ENCODE measurements at regions not wholly inside any gene's neighbourhood (a gene's known extent, or its start where the extent isn't known, plus 50 kb on each side); places are given as distances from the start of the nearest gene placed in this dataset.
"Not testable (repeated sequence)": the region's sequence is repeated elsewhere in the genome, so short reads cannot be mapped to it uniquely, and the experiment has no call there.

DNA sequence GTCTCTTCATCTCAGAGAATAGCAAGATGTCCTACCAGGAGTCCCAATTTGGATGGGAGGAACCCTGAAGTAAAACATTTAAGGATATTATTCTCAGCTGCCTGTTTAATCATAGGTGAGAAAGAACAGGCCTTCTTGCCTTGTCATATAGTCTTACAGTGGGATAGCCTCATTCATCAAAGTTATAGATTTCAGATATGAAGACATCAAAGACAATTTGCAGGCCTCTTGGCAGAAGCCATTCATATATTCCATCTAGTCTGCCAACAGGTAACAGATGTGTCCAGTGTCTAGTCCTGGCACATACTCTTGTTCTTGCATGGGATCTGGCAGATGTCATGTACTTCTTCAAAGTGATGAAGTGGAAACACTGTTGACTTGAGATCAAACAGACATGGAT, 601.3 kb upstream of the GHITM start:
- H4K20me1 ChIP-seq (ENCODE audit: insufficient read depth, low read depth, low read length): no peaks in the 10 kb centered on the region
- H3K4me3 ChIP-seq (ENCODE audit: low read length): no peak overlapping the region
- no peaks in the 10 kb centered on the region for H3K27me3 ChIP-seq (ENCODE audit: low read length)
- no peaks in the 10 kb centered on the region for H3K36me3 ChIP-seq (ENCODE audit: insufficient read depth, low read length)
- H3K4me1 ChIP-seq (ENCODE audit: low read length): no peaks in the 10 kb centered on the region
- no peak overlapping the region for H2AFZ ChIP-seq (ENCODE audit: low read length)
- H3K9ac ChIP-seq (ENCODE audit: low read length): no peak overlapping the region
- no peaks in the 10 kb centered on the region for H3K9me2 ChIP-seq (replicated peaks; ENCODE audit: insufficient read depth, low read length)
- H3K79me2 ChIP-seq (ENCODE audit: low read length): no peaks in the 10 kb centered on the region
- no peak overlapping the region for H3K27ac ChIP-seq (ENCODE audit: low read length)
- no peak for DNase-seq
- H3K4me2 ChIP-seq (ENCODE audit: low read depth, low read length, poor library complexity, severe bottlenecking): no peak overlapping the region
- no peaks in the 10 kb centered on the region for H3K9me3 ChIP-seq (ENCODE audit: low read length)

DNA sequence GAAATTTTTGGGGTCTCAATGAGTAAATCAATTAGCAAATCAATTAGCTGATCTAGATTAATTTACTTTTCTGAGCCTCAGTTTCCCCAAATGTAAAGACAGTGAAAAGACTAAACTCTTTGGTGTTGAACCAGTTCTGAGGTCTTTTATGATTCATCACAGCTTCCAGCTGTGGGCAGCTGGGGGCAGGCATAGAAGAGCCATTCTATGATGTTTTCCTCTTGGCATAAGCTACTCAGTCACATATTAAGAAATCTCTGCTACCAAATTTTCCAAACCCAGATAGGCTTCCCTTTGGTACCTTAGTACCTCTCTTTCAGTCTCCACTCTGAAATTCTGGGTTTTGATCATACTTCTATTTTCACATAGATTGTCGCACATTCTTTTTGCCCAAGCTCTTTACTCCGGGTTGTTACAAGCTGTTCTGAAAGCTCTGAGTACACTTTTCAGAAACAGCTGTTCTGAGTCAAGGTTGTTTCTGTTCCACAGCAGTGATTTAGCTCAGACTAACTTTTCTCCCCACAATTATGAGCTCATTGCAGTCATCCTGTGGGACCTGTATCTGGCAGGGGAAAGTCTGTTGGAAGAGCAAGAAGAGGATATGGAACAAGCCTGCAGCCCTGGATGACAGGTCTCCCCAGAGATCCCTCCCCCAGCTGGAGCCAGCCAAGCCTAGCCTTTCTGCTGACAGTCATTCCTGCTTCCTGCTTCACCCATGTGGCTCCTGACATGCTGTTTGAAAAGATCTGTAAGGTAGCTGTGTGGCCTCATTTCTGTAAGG, 599.6 kb upstream of the GHITM start:
- Histone ChIP-seq H3K27me3 (ENCODE audit: low read length) (no peaks in the 10 kb centered on the region), H3K36me3 (ENCODE audit: insufficient read depth, low read length) (no peaks in the 10 kb centered on the region), H4K20me1 (ENCODE audit: insufficient read depth, low read depth, low read length) (no peaks in the 10 kb centered on the region), H3K4me2 (ENCODE audit: low read depth, low read length, poor library complexity, severe bottlenecking) (no peak overlapping the region), H3K79me2 (ENCODE audit: low read length) (no peaks in the 10 kb centered on the region), H3K27ac (ENCODE audit: low read length) (no peak overlapping the region), H3K9me3 (ENCODE audit: low read length) (no peaks in the 10 kb centered on the region), H3K9ac (ENCODE audit: low read length) (no peak overlapping the region), H3K9me2 (replicated peaks; ENCODE audit: insufficient read depth, low read length) (no peaks in the 10 kb centered on the region), H3K4me3 (ENCODE audit: low read length) (no peak overlapping the region), H2AFZ (ENCODE audit: low read length) (no peak overlapping the region), H3K4me1 (ENCODE audit: low read length) (no peaks in the 10 kb centered on the region)
- DNase-seq: no peak

DNA sequence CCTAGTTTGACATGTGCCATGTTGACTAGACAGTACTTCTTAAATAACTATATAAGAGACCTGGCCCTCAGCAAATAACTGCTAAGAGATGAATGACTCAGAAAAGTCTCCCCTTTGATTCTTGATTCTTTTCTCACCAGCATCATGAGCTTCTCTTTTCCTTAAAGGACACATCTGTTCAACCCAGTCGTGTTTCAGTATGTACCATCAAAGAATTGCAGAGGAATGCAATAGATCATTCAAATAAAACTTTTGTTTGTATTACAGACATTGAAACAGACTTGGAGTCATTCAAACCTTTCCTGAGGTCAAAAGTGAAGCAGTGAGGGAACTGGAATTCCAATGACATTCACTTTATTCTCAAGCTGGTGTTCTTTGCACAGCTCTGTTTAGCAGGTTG, 598.3 kb upstream of the GHITM start:
- Histone ChIP-seq H3K4me3 (ENCODE audit: low read length) (no peak overlapping the region), H3K36me3 (ENCODE audit: insufficient read depth, low read length) (no peaks in the 10 kb centered on the region), H3K9ac (ENCODE audit: low read length) (no peak overlapping the region), H4K20me1 (ENCODE audit: insufficient read depth, low read depth, low read length) (no peaks in the 10 kb centered on the region), H3K4me2 (ENCODE audit: low read depth, low read length, poor library complexity, severe bottlenecking) (no peak overlapping the region), H3K27ac (ENCODE audit: low read length) (no peak overlapping the region), H3K9me3 (ENCODE audit: low read length) (no peaks in the 10 kb centered on the region), H2AFZ (ENCODE audit: low read length) (no peak overlapping the region), H3K4me1 (ENCODE audit: low read length) (no peaks in the 10 kb centered on the region), H3K79me2 (ENCODE audit: low read length) (no peaks in the 10 kb centered on the region), H3K27me3 (ENCODE audit: low read length) (no peaks in the 10 kb centered on the region), H3K9me2 (replicated peaks; ENCODE audit: insufficient read depth, low read length) (no peaks in the 10 kb centered on the region)
- no peak for DNase-seq

DNA sequence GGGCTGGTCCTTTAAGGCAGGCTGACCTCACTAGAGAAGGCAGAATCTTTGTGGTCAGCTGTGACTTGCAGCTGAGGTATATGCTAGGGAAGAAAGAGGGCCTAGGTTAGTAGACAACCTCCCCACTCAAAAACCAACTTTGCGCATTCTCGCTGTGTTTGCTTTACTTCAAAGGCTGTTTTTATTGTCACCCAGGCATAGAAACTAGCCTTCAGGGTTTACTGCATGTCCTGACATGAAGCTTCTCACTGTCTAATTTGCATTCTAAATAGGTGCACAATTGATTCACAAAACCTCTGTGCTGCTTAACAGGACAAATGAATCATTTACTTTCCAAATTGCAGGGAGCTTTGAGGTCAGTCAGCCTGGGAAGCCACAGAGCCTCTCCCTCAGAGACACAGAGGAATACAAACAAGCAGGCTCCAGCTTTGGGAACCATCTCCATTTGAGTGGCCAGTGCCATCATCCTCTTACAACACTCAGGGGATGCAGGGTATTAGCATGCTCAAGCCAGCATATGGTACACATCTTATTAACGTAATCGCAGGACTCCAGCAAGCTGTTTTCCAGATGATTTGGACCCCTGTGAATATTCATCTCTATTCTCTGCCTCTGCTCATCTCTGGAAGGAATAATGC, 596.4 kb upstream of the GHITM start:
- no peak for DNase-seq
- Histone ChIP-seq H3K4me2 (ENCODE audit: low read depth, low read length, poor library complexity, severe bottlenecking) (no peak overlapping the region), H3K36me3 (ENCODE audit: insufficient read depth, low read length) (no peaks in the 10 kb centered on the region), H3K4me1 (ENCODE audit: low read length) (no peaks in the 10 kb centered on the region), H3K9me3 (ENCODE audit: low read length) (no peaks in the 10 kb centered on the region), H3K9ac (ENCODE audit: low read length) (no peak overlapping the region), H4K20me1 (ENCODE audit: insufficient read depth, low read depth, low read length) (no peaks in the 10 kb centered on the region), H3K27ac (ENCODE audit: low read length) (no peak overlapping the region), H2AFZ (ENCODE audit: low read length) (no peak overlapping the region), H3K79me2 (ENCODE audit: low read length) (no peaks in the 10 kb centered on the region), H3K9me2 (replicated peaks; ENCODE audit: insufficient read depth, low read length) (no peaks in the 10 kb centered on the region), H3K4me3 (ENCODE audit: low read length) (no peak overlapping the region), H3K27me3 (ENCODE audit: low read length) (no peaks in the 10 kb centered on the region)

DNA sequence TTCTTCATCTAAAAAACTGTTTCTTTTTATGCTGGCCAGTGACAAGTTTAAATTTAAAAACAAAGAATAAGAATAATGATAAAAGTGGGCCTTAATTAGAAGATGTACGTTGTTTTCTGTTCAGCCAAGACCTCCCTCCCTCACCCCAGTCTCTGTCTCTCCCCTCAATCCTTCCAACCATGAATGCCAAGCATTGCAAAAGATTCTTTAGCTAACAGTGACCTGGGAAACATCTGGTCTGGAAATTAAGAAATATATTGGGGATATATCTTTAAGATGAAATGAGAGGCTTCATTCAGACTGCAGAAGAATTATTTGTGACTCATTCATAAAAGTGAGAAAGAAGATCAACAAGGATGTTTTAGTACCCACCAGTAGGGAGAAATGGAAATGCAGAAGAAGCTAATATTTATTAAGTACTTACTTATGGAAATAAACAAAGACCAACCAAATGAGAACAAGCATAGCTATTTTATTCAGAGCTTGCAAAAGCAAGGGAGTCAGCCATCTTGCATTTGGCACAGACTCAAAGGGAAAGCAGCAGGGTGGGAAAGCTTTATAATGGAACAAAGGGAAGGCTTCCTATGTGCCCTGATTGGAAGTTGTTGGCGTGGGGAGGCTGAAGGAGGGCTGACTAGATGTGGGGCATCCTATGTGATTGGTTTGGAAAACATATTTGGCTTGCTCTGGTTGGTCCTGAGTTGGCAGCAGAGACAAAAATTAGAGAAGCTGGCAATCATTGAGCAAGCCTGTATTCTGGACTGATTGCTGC, 595.4 kb upstream of the GHITM start:
- Histone ChIP-seq H4K20me1 (ENCODE audit: insufficient read depth, low read depth, low read length) (no peaks in the 10 kb centered on the region), H3K9me3 (ENCODE audit: low read length) (no peaks in the 10 kb centered on the region), H3K9me2 (replicated peaks; ENCODE audit: insufficient read depth, low read length) (no peaks in the 10 kb centered on the region), H3K4me2 (ENCODE audit: low read depth, low read length, poor library complexity, severe bottlenecking) (no peak overlapping the region), H2AFZ (ENCODE audit: low read length) (no peak overlapping the region), H3K4me3 (ENCODE audit: low read length) (no peak overlapping the region), H3K9ac (ENCODE audit: low read length) (no peak overlapping the region), H3K27ac (ENCODE audit: low read length) (no peak overlapping the region), H3K79me2 (ENCODE audit: low read length) (no peaks in the 10 kb centered on the region), H3K27me3 (ENCODE audit: low read length) (no peaks in the 10 kb centered on the region), H3K36me3 (ENCODE audit: insufficient read depth, low read length) (no peaks in the 10 kb centered on the region), H3K4me1 (ENCODE audit: low read length) (no peaks in the 10 kb centered on the region)
- no peak for DNase-seq

DNA sequence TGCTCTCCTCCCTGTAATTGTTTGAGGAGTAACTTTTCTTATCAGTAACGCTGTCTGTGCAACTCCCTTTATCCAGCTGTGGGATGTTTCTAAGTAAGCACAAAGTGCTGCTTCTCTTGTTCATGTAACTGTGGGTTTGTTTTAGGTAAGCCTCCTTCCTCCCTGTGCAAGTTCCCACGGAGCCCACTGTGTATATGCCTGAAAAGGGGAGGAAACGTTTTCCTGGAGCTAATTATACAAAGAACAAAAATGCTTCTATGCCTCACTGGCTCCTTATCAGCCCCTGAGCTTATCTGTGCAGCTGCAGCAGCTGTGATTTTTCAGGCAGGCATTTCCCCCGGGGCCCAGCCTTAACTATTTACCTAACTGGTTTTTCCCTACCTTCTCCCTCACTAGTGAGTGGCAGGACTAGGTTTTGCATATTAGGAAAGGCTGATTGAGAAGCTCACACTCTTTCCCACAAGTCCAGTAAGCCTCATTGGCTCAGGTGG, 593.4 kb upstream of the GHITM start:
- Histone ChIP-seq H3K9me2 (replicated peaks; ENCODE audit: insufficient read depth, low read length) (no peaks in the 10 kb centered on the region), H3K36me3 (ENCODE audit: insufficient read depth, low read length) (no peaks in the 10 kb centered on the region), H3K4me2 (ENCODE audit: low read depth, low read length, poor library complexity, severe bottlenecking) (no peak overlapping the region), H3K9ac (ENCODE audit: low read length) (no peak overlapping the region), H3K4me1 (ENCODE audit: low read length) (no peaks in the 10 kb centered on the region), H2AFZ (ENCODE audit: low read length) (no peak overlapping the region), H3K4me3 (ENCODE audit: low read length) (no peak overlapping the region), H4K20me1 (ENCODE audit: insufficient read depth, low read depth, low read length) (no peaks in the 10 kb centered on the region), H3K79me2 (ENCODE audit: low read length) (no peaks in the 10 kb centered on the region), H3K27me3 (ENCODE audit: low read length) (no peaks in the 10 kb centered on the region), H3K9me3 (ENCODE audit: low read length) (no peaks in the 10 kb centered on the region), H3K27ac (ENCODE audit: low read length) (no peak overlapping the region)
- DNase-seq: no peak

DNA sequence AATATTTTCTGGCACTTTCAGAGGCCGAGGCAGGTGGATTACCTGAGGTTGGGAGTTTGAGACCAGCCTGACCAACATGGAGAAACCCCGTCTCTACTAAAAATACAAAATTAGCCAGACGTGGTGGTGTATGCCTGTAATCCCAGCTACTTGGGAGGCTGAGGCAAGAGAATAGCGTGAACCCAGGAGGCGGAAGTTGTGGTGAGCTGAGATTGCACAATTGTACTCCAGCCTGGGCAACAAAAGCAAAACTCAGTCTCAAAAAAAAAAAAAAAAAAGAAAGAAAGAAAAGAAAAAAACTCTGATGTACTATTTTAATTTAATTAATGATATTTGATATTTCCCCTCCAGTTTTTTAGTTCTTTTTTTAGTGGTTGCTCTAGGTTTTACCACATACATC, 588.1 kb upstream of the GHITM start:
- not testable (repeated sequence) for H4K20me1 ChIP-seq (ENCODE audit: insufficient read depth, low read depth, low read length); H2AFZ ChIP-seq (ENCODE audit: low read length); H3K79me2 ChIP-seq (ENCODE audit: low read length); H3K36me3 ChIP-seq (ENCODE audit: insufficient read depth, low read length); H3K27ac ChIP-seq (ENCODE audit: low read length); DNase-seq; H3K4me3 ChIP-seq (ENCODE audit: low read length); H3K9me2 ChIP-seq (replicated peaks; ENCODE audit: insufficient read depth, low read length); H3K4me1 ChIP-seq (ENCODE audit: low read length); H3K9me3 ChIP-seq (ENCODE audit: low read length); H3K9ac ChIP-seq (ENCODE audit: low read length); H3K27me3 ChIP-seq (ENCODE audit: low read length); H3K4me2 ChIP-seq (ENCODE audit: low read depth, low read length, poor library complexity, severe bottlenecking)

DNA sequence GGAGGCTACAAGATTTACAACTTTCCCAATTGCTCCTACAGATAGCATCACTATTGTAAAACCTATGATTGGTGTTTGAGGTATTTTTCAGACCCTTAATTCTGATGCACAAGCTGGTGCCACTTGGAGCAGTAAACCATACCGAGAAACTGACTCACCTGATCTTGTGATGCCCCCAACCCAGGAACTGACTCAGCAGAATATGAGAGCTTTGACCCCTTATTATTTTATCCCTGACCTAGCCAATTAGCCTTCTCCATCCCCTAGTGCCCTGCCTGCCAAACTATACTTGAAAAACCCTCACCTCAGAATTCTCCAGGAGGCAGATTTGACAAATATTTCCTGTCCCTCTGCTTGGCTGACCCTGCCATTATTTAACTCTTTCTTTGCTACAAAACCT, 585.9 kb upstream of the GHITM start:
- no peaks in the 10 kb centered on the region for H3K79me2 ChIP-seq (ENCODE audit: low read length)
- H3K9me3 ChIP-seq (ENCODE audit: low read length): no peaks in the 10 kb centered on the region
- H3K36me3 ChIP-seq (ENCODE audit: insufficient read depth, low read length): no peaks in the 10 kb centered on the region
- no peak overlapping the region for H3K27ac ChIP-seq (ENCODE audit: low read length)
- H3K4me2 ChIP-seq (ENCODE audit: low read depth, low read length, poor library complexity, severe bottlenecking): no peak overlapping the region
- no peaks in the 10 kb centered on the region for H3K9me2 ChIP-seq (replicated peaks; ENCODE audit: insufficient read depth, low read length)
- H4K20me1 ChIP-seq (ENCODE audit: insufficient read depth, low read depth, low read length): no peaks in the 10 kb centered on the region
- no peak overlapping the region for H3K4me3 ChIP-seq (ENCODE audit: low read length)
- no peaks in the 10 kb centered on the region for H3K27me3 ChIP-seq (ENCODE audit: low read length)
- no peak for DNase-seq
- no peaks in the 10 kb centered on the region for H3K4me1 ChIP-seq (ENCODE audit: low read length)
- H3K9ac ChIP-seq (ENCODE audit: low read length): no peak overlapping the region
- H2AFZ ChIP-seq (ENCODE audit: low read length): no peak overlapping the region
